Renal pelvis (tissue), 1 donor: ENCODE measurements at regions not wholly inside any gene's neighbourhood (a gene's known extent, or its start where the extent isn't known, plus 50 kb on each side); places are given as distances from the start of the nearest gene placed in this dataset.
A peak's percentile ranks its signal among the peaks of the same experiment; 100 is the strongest.
"Not testable (repeated sequence)": the region's sequence is repeated elsewhere in the genome, so short reads cannot be mapped to it uniquely, and the experiment has no call there.

ENCODE experiments used
- DNase-seq: peaks from one replicate; pipeline ENCODE4 v3.0.0-alpha.2; 2013

GRCh38 chr2:149800624-149801542 lies 213.3 kb upstream of the MMADHC start:
- DNase-seq = no peak

- peak; percentile 24 for DNase-seq
Measured at GRCh38 chr2:149799013-149799705, 211.6 kb upstream of the MMADHC start.

- DNase-seq = no peak
Measured at GRCh38 chr2:149797030-149797429, 209.5 kb upstream of the MMADHC start.

DNA sequence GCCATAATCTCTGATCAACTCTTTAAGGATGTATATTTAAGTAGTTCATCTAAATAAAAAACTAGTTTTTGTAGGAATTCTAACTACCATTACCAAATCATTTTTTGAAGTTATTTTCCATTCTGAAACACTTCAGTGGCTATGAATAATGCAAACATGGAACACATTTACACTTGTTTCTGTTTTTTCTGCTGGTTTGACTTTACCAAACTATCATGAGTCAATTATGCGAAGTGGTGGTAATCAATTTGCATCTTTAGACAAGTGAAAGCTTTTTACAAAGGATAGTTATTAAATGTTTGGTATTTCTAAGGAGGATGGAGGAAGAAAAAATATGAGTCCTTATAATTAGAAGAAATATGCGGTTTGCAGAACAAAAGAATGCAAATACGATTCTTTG lies 202.0 kb upstream of the MMADHC start:
- DNase-seq = no peak

DNA sequence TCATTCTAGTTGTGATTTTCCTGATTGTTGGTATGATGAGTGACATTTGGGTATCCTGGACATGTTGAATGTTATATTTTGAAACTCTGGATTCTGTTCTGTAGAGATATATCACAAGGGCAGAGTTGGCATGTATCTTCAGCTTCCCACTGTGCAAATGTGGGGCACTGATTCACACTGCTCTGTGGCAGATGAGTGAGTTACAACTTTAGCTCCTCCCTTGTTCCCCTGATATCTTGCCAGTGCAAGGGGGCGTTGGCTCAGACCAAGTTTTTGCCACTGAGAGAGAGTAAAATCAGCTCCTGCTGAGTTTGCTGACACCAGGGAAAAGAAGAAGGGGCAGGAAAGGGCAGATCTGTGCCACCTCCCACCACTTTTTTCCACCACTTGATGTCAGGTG lies 199.6 kb upstream of the MMADHC start:
- DNase-seq = no peak

GRCh38 chr2:149783284-149783683 lies 195.7 kb upstream of the MMADHC start:
- no peak for DNase-seq

- no peak for DNase-seq
Measured at GRCh38 chr2:149782572-149782971, 195.0 kb upstream of the MMADHC start.

DNA sequence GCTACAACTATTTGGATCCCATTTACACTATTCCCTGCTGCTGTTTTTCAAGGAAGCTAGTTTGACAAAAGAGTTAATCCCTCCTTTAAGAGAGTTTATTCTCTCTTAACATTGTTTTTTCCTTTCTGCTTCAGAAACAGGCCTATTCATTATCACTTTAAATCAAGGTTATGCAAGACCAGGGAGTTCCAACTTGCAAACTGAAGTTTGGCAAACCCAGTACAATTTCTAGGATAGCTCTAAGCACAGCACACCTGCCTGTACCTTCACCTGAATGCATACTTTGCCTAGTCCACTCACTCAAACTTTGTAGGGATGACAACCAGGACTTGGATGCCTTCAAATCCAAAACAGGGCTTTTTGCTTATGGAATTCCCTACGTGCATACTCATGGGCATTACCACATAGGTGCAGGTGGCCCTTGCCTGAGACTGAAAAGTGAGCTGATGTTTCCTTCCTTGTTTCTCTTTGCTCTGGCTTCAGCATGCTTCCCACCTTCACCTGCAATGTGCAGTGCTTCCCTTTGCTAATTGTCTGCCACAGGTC lies 193.8 kb upstream of the MMADHC start:
- DNase-seq = no peak

DNA sequence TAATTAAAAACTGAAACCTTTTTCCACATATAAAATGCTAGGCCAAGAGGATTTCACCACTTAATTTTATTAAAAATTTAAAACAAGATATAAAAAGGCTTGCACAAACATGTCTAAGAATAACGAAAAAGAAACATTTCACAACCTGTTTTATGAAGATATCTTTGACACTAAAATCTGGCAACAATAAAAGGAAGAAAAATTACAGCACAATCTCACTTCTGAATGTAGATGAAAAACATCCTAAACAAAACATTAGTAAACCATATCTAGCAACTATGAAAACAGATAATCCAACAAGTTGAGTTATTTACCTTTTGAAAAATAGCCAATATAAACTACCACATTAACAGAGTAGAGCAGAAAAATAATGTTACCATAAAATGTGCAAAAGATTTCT lies 185.4 kb upstream of the MMADHC start:
- no peak for DNase-seq

DNA sequence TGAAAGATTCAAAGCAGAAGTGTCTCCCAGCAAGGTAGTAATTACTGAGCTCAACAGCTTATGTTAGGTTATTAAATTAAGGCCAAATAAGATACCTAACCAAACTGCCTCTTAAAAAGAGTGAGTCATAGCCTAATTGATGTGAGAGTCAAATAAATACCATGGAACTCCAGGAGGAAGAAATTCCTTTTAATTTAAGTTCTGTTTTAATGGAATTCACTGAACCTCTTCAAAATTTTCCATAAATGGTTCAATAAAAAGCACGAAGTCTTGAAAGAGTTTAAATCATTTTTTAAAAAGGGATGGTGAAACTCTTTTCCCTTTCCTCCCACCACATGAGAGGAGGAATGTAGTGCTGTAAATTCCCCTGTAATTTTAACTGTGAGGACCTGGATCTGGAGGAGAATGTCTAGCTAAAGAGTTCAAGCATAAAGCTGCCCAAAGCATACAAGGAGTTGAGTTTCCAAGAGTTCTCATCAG lies 180.8 kb upstream of the MMADHC start:
- DNase-seq = no peak

GRCh38 chr2:149767516-149767974 lies 180.0 kb upstream of the MMADHC start:
- DNase-seq = no peak

DNA sequence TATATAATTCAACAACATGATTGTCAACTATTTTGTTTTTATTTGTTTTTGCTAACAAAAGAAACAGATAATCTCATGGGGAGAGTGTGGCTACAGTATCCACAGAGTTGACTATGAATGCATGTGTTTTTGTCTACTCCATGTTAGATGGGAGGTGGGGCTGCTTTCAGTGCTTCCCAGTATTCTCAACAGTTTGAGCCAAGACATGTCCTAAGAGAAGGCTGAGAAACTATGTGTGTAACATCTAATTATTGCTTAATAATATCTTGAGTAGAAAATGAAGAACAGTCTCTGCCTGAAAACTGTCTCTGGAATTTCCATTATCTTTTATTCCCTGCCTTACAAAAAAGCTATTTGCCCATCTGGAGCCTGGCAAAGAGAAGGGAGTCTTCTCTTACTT lies 178.8 kb upstream of the MMADHC start:
- no peak for DNase-seq

GRCh38 chr2:149765636-149766035 lies 178.1 kb upstream of the MMADHC start:
- no peak for DNase-seq

DNA sequence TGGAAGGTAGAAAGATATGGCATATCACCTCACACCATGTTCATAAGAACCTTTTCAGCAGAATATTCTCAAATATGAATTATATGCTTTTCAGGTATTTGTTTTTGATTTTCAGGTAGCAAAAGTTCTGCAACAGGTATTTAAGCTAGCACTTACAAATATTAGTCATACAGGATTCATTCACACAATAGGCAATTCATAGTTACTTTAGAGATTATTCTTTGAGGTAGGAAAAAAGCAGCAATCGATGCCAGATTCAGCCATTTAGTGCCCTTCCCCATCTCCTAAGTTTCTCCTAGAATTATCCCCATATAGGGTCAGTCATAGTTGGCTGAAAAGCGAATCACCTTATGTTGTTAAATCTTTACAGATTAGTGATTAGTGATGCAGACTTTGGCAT lies 177.4 kb upstream of the MMADHC start:
- no peak for DNase-seq

GRCh38 chr2:149763358-149763757 lies 175.8 kb upstream of the MMADHC start:
- no peak for DNase-seq

DNA sequence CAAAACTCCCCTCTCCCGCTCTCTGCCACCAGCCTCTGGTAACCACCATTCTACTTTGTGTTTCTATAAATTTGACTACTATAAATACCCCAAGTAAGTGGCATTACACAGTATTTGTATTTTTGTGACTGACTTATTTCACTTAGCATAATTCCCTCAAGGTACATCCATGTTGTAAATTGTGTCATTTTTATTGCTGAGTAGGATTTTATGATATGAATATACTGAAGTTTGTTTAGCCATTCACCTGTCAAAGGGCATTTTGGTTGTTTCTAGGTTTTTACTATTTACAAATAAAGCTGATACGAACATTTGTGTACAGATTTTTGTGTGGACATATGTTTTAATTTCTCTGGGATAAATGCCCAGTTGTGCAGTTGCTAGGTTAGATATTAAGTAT lies 174.0 kb upstream of the MMADHC start:
- DNase-seq = no peak

GRCh38 chr2:149759382-149759781 lies 171.8 kb upstream of the MMADHC start:
- not testable (repeated sequence) for DNase-seq

GRCh38 chr2:149754722-149755121 lies 167.1 kb upstream of the MMADHC start:
- not testable (repeated sequence) for DNase-seq

DNA sequence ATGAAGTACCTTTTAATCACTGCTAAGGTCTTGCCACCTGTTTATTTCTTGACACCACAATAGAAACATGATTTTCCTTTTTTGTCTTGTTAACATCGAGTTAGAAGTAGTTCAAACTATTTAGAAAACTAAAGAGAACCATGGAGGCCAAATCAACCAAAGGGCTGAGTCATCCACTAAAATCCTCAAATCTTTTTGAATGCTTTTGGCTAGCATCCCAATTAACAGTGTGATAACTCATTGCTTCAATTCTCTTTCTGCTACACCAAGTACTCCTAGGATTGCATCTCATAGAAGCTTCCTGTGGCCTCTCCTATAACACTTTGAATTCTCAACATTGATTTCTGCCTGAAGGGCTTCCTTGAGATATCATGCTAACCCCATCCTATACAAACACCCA lies 159.9 kb upstream of the MMADHC start:
- no peak for DNase-seq

- no peak for DNase-seq
Measured at GRCh38 chr2:149745396-149746230, 158.0 kb upstream of the MMADHC start.

DNA sequence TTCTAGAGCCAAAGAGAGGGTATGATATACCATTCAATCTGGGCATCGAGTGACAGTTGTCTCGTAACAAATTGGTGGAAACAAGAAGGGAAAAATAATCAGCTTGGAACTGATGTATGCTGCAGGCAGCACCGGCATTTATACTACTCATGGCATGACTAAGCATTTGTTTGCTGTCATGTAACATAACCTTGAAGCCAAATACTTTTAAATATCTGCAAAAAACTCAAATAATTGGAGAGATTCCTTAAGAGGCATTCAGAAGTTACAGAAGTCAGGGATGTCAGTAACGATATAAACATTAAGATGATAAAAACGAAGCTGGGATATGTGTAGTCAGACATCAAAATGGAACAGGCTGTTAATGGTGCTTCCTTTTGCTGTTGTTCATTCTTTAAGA lies 157.3 kb upstream of the MMADHC start:
- no peak for DNase-seq
